Esophagus squamous epithelium (tissue), 4 donors: ENCODE measurements at regions not wholly inside any gene's neighbourhood (a gene's known extent, or its start where the extent isn't known, plus 50 kb on each side); places are given as distances from the start of the nearest gene placed in this dataset.

ENCODE experiments used
- POLR2A ChIP-seq, 4 donors: fragments of 450-650 bp; IDR thresholded peaks; one replicate each; pipeline ENCODE4 v1.6.1; 2017; ENCODE audit warnings: antibody characterized with exemption in 4 of 4, mild to moderate bottlenecking in 4 of 4, moderate library complexity in 3 of 4
- TF ChIP-seq, protein P1 (sequence below), 6 experiments: fragments of 450-650 bp in 4 of 6; fragments of 200-600 bp in 2 of 6; sonication (generic) in 2 of 6; IDR thresholded peaks; one replicate each; pipeline ENCODE4 v1.5.1; 2016 to 2019; ENCODE audit warnings: antibody characterized with exemption in 6 of 6, mild to moderate bottlenecking in 4 of 6, moderate library complexity in 4 of 6

DNA sequence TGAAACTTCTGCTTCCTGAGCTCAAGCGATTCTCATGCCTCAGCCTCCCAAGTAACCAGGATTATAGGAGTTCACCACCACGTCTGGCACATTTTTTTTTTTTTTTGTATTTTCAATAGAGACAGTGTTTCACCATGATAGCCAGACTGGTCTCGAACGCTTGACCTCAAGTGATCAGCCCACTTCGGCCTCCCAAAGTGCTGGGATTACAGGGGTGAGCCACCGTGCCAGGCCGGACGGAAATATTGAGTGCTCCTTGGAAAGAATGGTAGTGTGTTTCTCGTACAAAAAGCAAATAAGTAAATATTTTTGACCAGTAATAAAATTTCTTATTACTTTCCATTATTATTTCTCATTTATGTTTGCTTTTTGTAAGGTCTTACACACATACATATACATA is 1307.9 kb upstream of the CDH6 start:
- TF ChIP-seq, protein P1, sequence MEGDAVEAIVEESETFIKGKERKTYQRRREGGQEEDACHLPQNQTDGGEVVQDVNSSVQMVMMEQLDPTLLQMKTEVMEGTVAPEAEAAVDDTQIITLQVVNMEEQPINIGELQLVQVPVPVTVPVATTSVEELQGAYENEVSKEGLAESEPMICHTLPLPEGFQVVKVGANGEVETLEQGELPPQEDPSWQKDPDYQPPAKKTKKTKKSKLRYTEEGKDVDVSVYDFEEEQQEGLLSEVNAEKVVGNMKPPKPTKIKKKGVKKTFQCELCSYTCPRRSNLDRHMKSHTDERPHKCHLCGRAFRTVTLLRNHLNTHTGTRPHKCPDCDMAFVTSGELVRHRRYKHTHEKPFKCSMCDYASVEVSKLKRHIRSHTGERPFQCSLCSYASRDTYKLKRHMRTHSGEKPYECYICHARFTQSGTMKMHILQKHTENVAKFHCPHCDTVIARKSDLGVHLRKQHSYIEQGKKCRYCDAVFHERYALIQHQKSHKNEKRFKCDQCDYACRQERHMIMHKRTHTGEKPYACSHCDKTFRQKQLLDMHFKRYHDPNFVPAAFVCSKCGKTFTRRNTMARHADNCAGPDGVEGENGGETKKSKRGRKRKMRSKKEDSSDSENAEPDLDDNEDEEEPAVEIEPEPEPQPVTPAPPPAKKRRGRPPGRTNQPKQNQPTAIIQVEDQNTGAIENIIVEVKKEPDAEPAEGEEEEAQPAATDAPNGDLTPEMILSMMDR (IDR thresholded peaks at IDR 0.05), result no peak
- TF ChIP-seq POLR2A (IDR thresholded peaks at IDR 0.05), result no peak
